Omental fat pad (tissue), 3 donors: ENCODE measurements at regions not wholly inside any gene's neighbourhood (a gene's known extent, or its start where the extent isn't known, plus 50 kb on each side); places are given as distances from the start of the nearest gene placed in this dataset.

ENCODE experiments used
- ATAC-seq: fragments of 150-250 bp; one replicate; pipeline ENCODE4 v1.9.1; 2016; ENCODE audit warnings: mild to moderate bottlenecking, moderate library complexity; ENCODE audit not compliant: low FRiP score
- DNase-seq: peaks from one replicate; pipeline ENCODE4 v3.0.0-alpha.2; 2019; ENCODE audit warnings: low spot score
- TF ChIP-seq, protein P1 (sequence below), 3 donors: fragments of 450-650 bp; IDR thresholded peaks; one replicate each; pipeline ENCODE4 v1.5.1; 2016 to 2017; ENCODE audit warnings: antibody characterized with exemption in 3 of 3, mild to moderate bottlenecking in 3 of 3, moderate library complexity in 2 of 3

DNA sequence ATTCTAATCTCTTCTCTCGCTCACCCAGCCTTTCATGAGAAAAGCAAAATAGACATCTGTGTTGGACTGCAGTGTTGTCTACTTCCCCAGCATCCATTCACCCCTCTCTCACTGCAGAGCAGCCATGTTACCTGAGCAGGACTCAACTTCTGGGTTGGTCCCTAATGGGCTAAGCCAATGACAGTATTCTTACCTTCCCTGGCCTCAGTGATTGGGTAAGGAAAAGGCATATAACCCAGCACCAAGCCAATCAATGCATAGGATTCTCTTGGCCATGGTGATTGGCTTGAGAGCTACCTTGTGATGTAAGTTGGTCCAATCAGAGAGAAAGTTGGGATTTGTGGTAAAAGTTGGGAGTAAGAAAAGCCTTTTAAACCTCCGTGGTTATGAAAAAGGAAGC is 99.8 kb upstream of the NECTIN1 start:
- TF ChIP-seq, protein P1, sequence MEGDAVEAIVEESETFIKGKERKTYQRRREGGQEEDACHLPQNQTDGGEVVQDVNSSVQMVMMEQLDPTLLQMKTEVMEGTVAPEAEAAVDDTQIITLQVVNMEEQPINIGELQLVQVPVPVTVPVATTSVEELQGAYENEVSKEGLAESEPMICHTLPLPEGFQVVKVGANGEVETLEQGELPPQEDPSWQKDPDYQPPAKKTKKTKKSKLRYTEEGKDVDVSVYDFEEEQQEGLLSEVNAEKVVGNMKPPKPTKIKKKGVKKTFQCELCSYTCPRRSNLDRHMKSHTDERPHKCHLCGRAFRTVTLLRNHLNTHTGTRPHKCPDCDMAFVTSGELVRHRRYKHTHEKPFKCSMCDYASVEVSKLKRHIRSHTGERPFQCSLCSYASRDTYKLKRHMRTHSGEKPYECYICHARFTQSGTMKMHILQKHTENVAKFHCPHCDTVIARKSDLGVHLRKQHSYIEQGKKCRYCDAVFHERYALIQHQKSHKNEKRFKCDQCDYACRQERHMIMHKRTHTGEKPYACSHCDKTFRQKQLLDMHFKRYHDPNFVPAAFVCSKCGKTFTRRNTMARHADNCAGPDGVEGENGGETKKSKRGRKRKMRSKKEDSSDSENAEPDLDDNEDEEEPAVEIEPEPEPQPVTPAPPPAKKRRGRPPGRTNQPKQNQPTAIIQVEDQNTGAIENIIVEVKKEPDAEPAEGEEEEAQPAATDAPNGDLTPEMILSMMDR (IDR thresholded peaks at IDR 0.05), result no peak
- DNase-seq (no peak), ATAC-seq (no peak)

GRCh38 chr11:119828006-119828405 is 99.0 kb upstream of the NECTIN1 start:
- ATAC-seq (no peak), DNase-seq (no peak)
- TF ChIP-seq, protein P1 (IDR thresholded peaks at IDR 0.05), result no peak

- TF ChIP-seq, protein P1 (IDR thresholded peaks at IDR 0.05), result no peak
- no peak for ATAC-seq
- DNase-seq, result no peak
Observed at GRCh38 chr11:119827113-119827512, 98.1 kb upstream of the NECTIN1 start.

GRCh38 chr11:119823077-119823476 is 94.1 kb upstream of the NECTIN1 start:
- TF ChIP-seq, protein P1 (IDR thresholded peaks at IDR 0.05), result no peak
- DNase-seq, result no peak
- no peak for ATAC-seq

GRCh38 chr11:119816660-119817059 is 87.7 kb upstream of the NECTIN1 start:
- ATAC-seq, result no peak
- TF ChIP-seq, protein P1 (IDR thresholded peaks at IDR 0.05), result no peak
- no peak for DNase-seq

DNA sequence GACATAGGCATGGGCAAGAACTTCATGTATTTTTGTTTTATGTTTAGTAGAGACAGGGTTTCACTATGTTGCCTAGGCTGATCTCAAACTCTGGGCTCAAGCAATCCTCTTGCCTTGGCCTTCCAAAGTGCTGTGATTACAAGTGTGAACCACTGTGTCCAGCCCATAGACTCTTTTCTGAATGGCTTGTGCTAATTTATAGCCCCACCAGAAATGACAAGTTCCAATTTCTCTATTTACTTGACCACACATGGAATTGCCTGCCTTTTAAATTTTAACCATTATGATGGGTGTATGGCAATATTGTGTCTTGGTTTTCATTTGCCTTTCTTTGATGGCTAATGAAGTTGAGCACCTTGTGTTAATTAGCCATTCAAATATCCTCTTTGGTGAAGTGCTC is 85.8 kb upstream of the NECTIN1 start:
- no peak for DNase-seq
- no peak for ATAC-seq
- TF ChIP-seq, protein P1 (IDR thresholded peaks at IDR 0.05), result no peak

DNA sequence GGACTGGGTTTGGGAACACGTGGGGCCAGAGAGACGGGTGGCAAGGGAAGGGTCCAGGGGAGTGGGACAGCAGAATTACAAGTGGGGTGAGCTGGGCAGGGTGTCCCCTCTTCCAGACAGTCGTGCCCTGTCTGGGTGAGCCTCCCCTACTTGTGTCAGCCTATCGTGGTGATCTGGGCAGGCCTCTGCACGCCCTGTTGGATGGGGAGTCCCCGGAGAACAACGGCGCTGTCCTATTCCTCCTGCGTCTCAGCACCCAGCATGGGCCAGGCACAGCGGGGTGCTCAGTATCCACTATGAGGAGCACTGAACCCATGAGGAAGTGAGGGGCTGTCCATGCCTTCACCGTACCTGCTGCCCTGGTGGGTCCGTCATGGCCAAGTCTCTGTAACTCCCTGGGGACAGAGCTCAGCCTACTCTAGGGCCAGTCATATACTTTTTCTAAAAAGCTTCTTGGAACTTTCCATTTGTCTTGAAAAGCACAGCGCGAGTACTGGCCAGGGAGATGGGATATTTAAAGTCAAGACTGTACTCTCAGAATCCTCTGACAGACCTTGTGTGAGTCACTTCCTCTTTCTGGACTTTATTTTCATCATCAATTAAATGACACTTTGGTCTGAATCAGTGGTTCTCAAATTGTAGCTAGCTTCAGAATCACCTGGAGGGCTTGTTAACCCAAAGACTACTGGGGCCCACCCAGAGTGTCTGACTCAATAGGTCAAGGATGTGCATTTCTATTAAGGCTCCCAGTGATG is 81.7 kb upstream of the NECTIN1 start:
- no peak for ATAC-seq
- no peak for DNase-seq
- TF ChIP-seq, protein P1 (IDR thresholded peaks at IDR 0.05), result no peak
